Forelimb muscle (tissue), 1 donor: ENCODE measurements at regions not wholly inside any gene's neighbourhood (a gene's known extent, or its start where the extent isn't known, plus 50 kb on each side); places are given as distances from the start of the nearest gene placed in this dataset.
A peak's percentile ranks its signal among the peaks of the same experiment; 100 is the strongest.

ENCODE experiments used
- DNase-seq: peaks from one replicate; pipeline ENCODE4 v3.0.0-alpha.2; 2013; ENCODE audit warnings: low read depth

DNA sequence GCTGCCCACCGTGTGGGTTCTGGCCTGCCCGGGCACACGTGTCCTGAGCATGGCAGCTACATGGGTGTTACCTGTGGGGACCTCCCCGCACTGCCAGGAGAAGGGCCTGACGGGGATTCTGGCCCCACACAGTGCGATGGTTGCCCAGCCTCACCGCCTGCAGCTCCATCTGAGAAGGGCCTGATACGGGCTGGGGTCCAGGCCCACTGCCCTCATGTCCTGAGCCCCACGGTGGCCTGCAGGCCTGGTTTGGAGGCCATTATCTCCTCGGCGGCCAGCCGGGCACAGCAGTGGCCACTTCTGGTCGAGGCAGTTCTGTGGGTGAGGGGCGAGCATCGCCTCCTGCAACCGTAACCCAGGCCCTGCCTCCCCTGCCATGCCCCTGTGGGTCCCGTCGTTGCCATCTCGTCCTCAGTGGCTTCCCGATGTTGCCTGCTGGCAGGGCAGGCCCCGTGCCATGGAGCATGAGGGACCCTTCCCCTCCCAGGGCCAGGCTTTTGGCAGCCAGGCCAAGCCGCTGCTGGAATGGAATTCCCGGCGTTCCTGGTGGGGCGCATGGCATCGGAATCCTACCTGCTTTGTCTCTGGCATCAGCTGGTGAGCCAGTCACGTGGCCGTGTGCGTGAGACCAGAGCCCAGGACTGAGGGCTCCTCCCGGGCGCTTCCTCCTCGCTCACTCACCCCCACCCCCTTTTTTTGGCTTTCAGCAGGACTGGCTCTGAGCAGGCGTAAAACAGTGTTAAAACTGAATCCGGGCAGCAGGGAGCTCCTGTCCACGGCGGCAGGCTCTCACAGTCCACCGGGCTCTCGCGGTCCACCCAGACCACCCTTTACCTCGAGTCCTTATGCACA, 71.9 kb upstream of the PPARA start:
- no peak for DNase-seq

DNA sequence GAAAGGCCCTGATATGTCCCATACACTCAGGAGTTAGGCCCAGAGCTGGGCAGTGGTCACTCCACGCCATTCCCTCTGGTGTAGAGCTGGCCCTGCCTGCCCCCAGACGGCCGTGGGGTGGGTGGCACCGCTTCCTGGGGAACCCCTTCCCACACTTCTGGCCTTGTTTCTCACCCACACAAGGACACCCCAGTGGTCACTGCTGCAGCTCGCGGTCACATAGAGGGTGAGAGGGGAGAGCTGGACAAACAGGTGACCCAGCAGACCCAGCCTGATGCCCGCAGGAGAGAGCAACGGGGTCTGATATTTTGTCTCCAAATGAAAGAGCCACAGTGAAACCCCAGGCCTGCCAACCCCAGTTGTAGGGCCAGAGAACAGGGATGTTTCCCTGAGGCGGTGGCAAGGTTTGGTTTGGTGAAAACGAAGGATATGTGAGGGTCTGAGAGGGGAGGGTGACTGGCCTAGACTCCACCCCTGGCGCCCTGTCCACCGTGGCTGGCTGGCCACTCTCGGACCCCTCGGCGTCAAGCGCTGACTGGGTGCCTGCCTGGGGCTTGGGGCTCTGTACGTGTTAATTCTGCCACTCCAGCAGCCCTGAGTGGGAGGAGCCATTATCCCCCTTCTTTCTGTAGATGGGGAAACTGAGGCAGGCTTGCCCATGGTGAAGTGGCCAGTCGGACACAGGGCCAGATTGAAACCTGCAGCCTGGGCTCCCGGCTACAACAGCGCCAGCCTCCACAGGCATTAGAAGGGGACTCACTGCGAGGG, 71.0 kb upstream of the PPARA start:
- DNase-seq, result no peak

DNA sequence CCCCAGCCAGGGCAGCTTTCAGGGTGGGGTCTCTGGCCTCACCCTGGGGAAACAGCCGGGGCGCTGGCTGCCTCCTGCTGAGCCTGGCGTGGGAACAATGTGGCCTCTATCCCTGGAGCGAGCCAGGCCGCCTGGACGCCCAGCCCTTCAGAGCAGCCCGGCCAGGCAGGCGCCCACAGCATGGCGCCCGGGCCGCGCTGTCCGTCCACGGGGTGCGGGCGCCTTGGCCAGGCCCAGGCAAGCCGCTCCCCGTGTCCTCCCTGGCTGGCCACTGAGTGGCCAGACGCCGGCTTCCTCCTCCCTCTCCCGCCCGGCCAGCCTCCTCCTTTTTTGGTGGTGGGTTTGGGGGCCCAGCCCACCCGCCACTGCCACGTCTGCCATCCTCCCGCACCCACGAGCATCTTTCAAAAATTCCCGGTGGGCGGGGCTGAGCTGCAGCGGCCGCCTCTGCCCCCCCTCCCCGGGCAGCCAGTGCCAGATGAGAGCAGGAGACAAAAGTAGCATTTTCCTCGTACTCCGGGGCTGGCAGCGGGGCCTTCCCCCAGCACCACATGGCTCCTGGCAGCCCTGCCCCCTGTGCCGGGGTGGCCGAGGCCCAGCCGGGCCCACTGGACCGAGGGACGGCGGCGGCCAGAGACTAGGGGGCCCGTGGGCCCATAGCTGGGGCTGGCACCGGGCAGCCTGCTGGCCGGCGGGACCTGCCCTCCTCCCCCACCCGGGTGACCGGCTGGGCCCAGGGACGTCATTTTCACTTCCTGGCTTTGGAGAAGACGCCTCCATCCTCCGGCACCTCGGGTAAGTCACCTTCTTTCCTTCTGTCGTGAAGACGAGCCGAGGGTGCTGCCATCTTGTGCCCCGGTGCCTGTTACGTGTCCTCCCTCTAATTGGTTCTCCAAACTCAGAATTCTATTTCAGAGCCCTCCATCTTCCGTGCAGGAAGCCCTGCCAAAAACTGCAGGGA, 70.2 kb upstream of the PPARA start:
- no peak for DNase-seq

DNA sequence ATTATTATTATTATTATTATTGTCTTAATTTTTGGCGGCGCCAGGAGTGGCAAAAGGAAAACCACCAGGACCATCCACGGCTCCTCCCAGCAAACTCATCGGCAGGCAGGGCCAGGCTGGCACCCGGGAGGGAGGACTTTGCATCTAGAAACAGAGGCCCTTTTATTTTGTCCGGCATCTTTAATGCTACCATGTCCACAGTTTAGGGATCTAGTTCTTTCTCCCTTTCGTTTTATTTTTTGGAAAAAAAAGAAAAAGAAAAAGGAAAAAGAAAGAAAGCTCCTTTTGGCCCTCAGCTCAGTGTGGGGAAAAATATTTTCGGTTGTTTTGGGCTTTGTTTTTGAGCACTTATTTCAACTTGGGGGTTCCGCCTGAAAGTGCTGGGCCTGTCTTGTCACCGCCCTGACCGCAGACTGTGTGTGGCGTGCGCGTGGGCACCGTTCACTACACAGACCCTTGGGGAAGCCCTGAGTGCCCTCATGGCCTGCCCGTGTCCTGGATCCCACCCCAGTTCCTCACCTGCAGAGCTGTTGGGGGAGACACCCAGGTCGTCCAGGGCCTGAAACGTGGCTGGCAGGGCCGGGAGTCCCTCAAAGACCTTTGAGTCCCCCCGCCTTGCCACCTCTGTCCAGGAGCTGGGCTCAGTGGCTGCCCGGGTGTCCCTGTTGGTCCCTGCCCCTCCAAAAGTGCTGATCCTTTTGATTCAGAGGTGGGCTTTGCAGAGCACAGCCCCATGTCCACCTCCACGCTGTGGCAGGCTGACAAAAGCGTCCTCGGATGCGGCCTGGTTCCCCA, 69.1 kb upstream of the PPARA start:
- DNase-seq, result no peak

DNA sequence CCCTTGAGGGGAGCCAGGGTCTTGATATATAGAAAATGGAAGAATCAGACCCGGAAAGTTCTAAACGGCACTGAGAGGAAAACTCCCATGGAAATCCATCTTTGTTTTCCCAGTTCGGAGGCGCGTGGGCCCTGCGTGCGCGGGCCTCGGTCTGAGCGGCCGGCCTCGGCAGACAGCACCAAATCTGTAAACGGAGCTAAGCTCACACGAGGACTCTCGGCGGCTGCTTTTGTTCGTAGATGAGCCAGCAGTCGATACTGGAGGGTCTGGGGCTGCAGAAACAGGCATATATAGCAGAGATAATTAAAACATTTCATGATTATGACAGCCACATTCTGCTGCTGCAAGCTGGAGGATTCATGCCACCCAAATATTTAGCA, 68.5 kb upstream of the PPARA start:
- DNase-seq, result no peak

DNA sequence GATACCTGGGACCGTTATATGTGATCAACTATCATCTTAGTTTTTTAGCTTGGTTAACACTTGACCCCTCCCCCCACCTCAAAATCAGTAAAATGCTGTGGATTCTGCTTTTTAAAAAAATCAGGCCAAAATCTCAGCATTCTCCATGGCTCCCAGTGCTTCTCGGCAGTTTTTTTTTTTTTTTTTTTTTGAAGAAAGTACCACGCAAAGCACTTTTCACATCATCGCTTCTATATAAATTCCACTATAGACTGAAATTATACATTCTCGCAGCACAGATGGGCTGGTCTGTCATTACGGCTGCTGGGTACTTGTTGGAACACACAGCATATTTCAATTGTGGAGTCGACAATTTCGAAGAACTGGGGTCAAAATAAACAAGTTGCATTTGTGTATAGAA, 67.7 kb upstream of the PPARA start:
- no peak for DNase-seq

DNA sequence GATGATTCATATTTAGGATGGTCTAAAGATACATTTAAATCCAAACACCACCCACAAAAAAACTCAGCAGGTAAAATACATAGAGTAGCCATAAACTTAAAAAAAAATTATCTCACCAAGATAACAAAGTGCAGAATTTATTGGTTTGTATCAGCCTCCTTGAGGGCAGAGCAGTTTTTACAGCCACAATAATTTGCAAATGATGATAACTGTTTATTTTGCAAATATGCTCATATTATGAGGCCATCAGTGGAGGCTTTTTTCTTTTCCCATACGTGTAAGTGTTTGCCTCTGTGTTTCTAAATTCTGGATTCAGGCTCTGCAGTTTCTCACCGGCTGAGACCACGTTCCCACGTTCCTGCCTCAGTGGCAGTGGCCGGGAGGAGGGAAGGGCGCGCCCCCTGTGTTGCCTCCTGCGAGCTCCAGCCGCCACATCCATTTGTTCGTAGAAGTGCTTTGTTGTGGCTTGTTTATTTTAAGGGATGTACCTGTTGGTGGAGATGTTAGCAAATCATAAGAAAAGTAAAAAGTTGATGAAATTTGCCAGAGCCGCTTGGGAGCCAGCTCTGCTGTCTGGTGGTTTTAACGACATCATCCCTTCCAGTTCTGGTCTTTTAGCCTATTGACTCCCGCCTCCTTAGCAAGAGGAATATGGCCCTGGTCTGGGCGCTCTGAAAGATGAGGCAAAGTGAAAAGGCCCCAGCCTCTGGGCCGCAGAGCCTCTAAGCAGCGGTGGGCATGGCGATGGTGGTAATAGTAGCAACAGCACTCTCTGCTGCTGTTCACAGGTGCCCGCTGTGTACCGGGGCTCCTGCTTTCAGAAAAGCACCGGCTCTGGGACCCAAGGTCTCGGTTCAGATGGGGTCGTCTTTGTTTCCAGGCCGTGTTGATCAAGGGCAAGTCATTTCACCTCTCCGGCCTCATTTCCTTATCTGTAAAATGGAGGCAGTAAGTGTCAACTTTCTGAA, 66.7 kb upstream of the PPARA start:
- DNase-seq, result no peak

DNA sequence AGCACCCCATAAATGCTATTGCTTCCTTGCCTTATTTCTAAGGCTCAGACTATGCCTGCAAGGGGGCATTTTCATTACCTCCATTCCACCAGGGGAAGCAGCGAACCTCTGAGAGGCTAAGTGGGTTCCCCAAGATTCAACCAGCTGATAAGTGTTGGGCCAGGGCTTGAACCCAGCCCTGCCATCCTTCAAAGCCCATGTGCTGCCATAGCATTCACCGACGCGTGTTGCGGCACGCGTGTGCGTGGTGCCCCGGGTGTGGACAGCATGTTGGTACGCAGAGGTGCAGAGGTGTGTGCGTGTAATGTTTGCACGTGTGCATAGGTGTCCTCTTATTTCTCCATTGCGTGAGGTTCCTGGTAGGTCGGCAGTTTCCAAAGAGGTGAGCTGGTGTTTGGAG, 66.0 kb upstream of the PPARA start:
- no peak for DNase-seq

DNA sequence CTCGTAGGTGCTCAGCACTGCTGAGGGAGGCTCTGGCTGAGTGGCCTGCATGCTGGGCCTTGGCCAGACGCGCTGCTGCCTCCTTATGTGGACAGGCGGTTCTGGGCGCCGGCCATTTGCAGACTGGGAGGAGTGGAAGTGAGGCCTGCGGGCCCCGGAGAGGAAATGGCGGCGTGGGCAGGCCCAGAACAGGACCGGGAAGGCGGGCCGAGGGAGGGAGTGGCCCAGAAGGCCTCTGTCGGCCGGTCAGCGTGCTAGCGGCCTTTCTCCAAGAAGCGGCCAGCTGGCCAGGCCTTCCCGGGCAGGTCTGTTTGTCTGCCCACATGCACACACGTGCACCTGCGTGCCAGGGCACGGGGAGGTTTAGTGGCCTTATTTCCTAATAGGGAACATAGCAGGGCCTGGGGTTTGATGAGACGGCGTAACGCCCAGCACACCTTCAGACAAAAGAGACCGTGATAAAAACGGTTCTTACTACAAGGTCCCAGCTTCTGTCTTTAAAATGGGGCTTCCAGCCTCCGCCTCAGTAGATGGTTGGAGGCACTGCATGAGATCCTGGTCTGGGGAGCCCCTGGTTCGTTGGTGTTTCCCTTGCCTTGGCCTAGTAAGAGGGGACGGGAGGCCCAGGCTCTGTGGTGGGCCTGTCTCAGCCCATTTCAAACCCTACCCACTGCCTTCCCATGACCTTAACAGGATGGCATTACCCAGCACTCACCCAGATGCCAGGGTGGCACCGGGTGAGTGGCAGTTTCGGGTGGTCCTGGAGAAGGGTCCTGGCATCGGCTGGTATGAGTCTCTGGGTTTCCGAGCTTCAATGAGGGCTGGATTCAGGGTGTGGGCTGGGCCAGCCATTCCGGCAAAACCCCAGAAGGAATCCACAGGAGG, 65.1 kb upstream of the PPARA start:
- DNase-seq, result no peak

DNA sequence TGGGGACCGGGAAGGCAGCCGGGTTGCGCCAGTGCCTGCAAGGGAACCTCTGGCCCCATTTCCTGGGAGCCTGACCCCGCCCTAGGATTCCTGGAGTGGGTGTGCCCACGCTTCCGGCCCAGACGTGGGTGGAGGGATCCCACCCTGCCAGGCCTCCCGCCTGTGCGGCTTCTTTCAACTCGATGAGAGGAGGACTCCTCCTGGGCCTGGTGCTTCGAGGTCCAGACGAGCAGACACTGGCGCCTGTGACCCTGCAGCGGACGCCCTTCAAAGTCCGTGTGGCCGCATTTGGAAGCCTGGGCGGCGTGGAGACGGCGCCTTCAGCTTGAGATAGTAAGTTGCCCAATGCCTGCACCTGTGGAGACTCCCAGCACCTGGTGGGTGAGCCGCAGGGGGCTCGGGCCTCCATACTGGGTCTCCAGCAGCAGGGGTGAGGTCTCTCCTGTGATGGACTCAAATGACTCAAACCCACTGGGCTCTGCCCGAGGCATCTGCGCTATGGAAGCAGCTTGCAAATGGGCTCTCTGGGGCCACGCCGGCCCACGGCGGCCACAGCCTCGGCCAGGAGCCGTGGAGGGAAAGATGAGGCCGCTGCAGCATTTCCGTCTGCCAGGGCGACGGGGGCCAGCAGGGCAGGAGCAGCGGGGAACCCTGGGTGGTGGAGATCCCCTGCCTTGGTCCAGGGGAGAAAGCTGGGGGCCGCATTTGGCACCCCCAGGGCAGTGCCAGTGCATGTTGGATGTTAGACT, 64.3 kb upstream of the PPARA start:
- DNase-seq, result no peak

DNA sequence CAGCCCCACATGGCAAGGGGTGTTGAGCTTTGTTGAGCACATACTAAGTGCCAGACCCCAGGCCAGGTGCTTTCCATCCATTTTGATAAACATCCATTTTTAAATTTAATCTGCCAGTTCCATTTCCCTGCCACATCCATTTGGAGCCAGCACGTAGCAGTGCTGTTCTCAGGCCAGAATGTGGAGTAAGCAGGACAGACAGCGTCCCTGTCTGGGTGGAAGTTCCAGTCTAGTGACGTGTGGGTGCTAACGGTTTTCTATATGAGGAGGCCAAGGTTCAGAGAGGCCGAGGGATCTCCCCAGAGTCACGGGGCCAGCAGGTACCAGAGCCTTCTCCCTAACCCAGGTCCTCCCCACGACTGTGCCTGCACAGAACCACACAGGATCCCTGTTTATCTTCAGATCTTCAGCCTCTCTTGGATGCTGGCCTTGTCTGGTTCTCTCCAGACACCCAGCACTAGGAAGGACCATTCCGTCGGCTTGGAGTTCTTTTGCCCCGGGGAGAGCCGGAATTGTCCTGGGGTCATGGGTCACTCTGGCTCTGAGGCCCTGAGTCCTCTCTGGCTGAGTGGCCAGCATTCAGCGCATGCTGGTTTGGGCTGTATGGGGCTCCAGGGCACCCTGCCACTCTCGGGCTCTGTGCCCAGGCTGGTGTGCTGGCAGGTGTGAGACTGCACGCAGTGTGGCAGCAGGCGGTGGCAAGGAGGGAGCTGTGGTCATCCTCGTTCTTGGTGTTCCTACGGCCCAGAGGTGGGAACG, 63.6 kb upstream of the PPARA start:
- DNase-seq, result no peak

DNA sequence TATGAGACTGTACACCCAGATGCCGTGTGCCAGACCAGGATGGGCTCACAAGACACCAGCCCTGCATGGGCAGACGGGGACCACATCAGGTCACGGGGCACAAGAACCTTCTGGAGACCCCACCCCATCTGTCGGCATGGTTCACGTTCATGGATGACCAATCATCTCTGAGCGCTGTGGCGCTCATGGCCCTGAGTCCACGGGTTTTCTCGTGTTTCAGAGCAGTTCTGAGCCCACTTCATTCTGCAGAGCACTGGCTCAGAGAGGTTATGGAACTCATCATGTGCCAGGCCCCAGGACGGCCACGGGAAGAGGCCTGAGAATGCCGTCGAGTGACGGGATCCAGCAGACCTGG, 63.0 kb upstream of the PPARA start:
- DNase-seq, result no peak

DNA sequence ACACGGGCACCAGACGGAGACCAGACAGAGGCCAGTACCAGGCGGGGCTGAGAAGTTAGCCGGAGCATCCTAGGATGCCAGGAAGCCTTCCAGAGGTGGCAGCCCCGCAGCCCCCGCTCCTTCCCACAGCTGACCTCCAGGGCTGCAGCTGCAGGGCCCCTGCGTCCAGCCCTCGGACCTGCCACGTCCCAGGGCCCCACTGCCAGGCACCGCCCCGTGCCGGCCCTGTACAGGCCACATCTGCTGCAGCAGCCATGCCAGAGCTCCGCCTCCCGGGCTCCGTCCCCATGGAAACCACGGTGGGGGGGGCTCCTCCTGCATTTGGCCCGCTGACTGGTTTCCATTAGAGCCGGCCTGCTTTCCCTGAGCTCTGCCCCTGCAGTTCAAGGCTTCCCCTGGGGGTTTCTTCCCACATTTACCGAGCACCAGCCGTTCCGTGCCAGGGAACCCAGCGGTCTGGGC, 62.5 kb upstream of the PPARA start:
- DNase-seq, result peak; percentile 81

DNA sequence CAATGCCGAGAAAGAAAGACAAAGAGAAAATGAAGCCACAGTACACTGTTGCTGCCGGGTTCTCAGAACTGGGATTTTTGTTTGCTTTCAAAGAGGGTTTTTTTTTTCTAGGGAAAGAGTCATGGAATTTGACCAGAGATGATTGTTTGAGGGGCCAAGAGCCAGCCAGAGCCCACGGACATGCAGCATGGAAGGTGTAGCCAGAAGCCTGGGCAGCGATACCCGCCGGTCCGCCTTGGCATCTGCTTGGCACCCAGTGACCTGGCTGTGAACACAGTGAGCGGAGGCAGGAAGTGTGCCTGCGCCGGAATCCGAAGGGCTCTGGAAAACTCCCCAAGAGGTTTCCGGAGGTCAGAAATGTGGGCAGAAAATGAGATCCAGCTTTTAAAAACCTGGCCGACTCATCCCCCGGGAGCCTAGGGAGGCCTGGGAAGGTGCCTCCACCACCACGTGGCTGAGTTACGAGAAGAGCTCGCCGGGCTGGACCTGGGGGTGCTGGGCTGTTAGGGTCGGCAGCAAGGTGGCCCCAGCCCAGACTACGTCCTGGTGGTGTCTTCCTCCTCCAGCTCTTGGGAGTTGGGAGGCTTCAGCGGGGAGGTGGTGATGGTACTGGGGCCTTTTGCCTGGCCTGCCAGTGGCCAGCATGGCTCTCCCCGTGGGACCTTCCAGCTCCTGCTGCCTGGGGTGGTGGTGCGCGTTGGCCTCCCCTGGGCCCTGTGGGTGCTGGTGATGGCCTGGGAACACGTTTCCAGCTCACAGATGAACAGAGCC, 61.6 kb upstream of the PPARA start:
- DNase-seq, result no peak

DNA sequence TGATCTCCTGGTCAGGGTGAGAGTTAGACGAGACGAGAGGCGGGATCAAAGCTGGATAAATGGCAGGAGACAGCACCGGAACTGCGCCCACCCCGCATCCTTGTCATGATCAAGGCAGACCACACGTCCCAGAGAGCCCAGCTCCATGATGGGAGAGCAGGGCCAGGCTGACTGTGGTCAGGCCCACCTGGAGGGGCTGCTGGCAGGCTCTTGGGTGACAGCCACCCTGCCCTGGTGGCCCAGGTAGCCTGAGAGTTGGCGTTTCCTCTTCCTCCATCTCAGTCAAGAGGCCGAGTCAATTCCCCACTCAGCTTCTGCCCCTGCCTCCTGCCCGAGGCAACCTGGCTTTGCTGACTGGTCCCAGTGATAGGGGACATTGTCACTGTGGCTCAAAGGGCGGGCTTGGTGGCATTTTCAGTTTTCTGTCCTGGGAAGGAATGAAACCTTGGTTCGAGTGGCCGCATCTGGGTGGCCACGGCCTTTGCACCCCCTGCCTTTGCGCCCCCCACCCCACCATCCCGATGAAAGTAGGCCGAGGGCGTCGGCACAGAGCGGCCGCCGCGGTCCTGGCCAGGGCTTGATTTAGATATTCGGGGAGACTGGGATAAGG, 60.8 kb upstream of the PPARA start:
- no peak for DNase-seq

DNA sequence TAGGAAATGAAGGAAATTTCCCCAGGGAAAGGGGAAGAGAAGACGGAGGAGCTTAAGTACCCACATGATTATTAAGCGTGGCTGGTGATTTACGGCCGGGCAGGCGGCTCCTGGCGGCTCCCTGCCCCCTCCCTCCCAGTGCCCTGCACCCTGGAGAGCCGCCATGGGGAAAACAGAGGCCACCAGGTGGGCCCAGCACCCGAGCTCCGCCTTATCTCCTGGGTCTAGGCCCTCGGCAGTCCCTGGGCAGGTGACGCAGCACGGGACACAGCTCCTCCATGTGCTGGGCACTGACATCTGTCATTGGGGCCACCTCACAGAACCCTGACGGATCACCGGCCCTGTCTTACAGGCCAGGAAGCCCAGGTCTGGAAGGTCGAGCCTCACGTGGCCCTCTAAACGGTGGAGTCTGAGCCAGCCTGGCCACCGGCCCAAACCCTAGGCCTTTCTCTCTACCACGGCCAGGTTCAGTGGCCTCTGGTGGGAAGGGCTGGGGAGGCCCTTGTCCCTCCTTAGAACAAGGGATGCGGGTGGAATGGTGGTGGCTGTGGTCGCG, 60.2 kb upstream of the PPARA start:
- DNase-seq, result no peak
